ENCODE measurements at regions not wholly inside any gene's neighbourhood (a gene's known extent, or its start where the extent isn't known, plus 50 kb on each side); places are given as distances from the start of the nearest gene placed in this dataset.

DNA sequence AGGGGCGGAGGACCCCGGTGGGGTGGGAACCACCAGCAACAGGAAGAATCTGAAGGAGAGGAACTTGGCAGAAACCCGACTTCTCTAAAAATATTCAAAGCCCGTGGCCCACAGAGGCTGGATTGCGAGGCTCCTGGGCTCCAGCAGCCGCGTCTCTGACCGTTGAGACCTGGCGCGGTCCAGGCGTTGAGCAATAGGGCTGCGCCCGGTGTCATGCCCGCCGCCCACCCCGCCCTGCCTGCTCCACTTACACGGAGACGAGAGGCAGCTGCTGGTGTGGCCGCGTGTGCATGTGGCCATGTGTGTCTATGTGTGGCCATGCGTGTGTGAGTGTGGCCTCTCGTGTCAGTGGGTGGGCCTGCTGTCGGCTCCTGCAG, 83.6 kb downstream of the IRF8 start:
- TF ChIP-seq JUNB (IDR thresholded peaks at IDR 0.05), result no peak
- WGBS (ENCODE audit: missing lambda C conversion rate), result 87% methylated on average over 13 of the region's 23 CpGs
- no peak for ATAC-seq
- Histone ChIP-seq H3K27ac (no peak overlapping the region), H3K4me1 (no peaks in the 10 kb centered on the region), H3K9me3 (no peaks in the 10 kb centered on the region), H3K4me2 (no peak overlapping the region), H3K4me3 (no peak overlapping the region)
- POLR2A ChIA-PET, result no interaction called here
- no peak for FAIRE-seq
- CTCF ChIA-PET, result interaction anchor here (0.8 to 22.7 kb wide), 5 partner anchors 34 to 163 kb away, joined by 3 to 345 read pairs (median 4); no protein-coding TSS in a partner anchor
- DNase-seq (ENCODE audit: low read depth in 1 of 2, low spot score in 1 of 2), result no peak

DNA sequence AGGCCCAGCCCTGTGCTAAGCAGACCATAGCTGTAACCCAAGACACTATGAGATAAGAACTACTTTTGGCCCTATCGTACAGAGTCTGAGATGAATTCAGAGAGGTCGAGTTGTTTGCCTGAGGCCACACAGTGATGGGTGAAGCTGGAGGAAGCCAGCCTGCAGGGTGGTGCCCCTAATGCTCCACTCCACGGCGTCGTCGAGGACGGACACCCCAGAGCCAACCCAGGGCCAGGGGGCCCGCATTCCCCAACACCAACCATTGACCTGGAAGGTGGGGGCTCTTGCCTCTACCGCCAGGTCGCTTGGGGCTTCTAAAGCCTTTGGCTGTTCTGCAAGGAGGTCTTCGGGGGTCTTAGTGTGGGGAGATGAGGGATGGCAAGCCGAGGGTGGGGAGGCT, 84.1 kb downstream of the IRF8 start:
- Histone ChIP-seq H3K4me1 (no peaks in the 10 kb centered on the region), H3K9me3 (no peaks in the 10 kb centered on the region), H3K4me2 (no peak overlapping the region), H3K4me3 (no peak overlapping the region), H3K27ac (no peak overlapping the region)
- CTCF ChIA-PET, result interaction anchor here (0.8 to 22.7 kb wide), 3 partner anchors 58 to 164 kb away, joined by 3 to 345 read pairs (median 4); no protein-coding TSS in a partner anchor
- FAIRE-seq (no peak), DNase-seq (ENCODE audit: low read depth in 1 of 2, low spot score in 1 of 2) (no peak), ATAC-seq (no peak)
- TF ChIP-seq RFX5 (IDR thresholded peaks at IDR 0.05), result no peak
- TF ChIP-seq NR3C1 (IDR thresholded peaks at IDR 0.05), result no peak
- no peak for TF ChIP-seq POLR2AphosphoS2 (conservative IDR thresholded peaks at IDR 0.05; ENCODE audit: low read length)
- no peak for TF ChIP-seq EHF (CRISPR knock-in tag; IDR thresholded peaks at IDR 0.05)
- POLR2A ChIA-PET, result no interaction called here
- WGBS (ENCODE audit: missing lambda C conversion rate), result 45% methylated on average over 10 of the region's 12 CpGs

DNA sequence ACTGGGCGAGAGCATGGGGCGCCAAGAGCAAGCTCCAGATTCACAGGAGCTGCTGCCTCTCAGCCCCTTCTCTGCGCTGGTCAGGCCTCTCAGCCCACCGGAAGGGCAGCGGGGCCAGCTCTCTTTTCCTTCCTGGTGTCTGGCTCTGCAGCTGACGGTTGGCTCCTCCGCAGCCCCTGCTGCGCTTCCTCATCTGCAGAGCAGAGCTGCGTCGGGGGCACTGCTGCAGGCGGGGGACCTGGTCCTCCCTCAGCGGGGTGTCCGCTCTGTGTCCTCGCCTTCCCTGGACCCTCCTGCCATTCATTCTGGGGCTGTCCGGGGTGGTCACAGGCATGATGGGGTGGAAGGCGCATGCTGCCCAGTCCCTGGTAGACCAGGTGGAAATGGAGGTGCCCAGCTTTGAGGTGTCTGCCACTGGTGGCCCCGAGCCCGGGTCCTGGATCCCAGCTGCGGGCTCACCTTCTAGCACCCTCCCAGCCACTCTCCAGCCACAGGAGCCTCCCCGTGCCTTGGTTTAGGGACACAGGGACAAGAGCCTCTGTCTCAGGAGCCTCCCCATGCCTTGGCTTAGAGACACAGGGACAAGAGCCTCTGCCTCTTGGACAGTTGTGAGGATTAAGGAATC, 84.8 kb downstream of the IRF8 start:
- TF ChIP-seq HEYL (CRISPR knock-in tag; IDR thresholded peaks at IDR 0.05) (no peak), BHLHE40 (IDR thresholded peaks at IDR 0.05; ENCODE audit: low read depth, low read length) (no peak), RARB (CRISPR knock-in tag; IDR thresholded peaks at IDR 0.05) (no peak), POLR2AphosphoS2 (conservative IDR thresholded peaks at IDR 0.05; ENCODE audit: low read length) (no peak), EHF (CRISPR knock-in tag; IDR thresholded peaks at IDR 0.05) (no peak), ZSCAN20 (CRISPR knock-in tag; IDR thresholded peaks at IDR 0.05) (no peak), KDM1A (IDR thresholded peaks at IDR 0.05; ENCODE audit: low read depth) (no peak), EHMT2 (IDR thresholded peaks at IDR 0.05; ENCODE audit: low read depth) (no peak), RAD21 (conservative IDR thresholded peaks at IDR 0.05 in 1 of 2, IDR thresholded peaks at IDR 0.05 in 1 of 2) (no peak), FOSB (CRISPR knock-in tag; IDR thresholded peaks at IDR 0.05) (no peak), CEBPB (IDR thresholded peaks at IDR 0.05) (no peak), CBX8 (IDR thresholded peaks at IDR 0.05) (no peak), MAZ (IDR thresholded peaks at IDR 0.05; ENCODE audit: borderline replicate concordance, low read depth, low read length) (no peak), ESRRA (IDR thresholded peaks at IDR 0.05; ENCODE audit: borderline replicate concordance, low read length) (no peak), JUN (IDR thresholded peaks at IDR 0.05) (no peak), HOXB13 (CRISPR knock-in tag; IDR thresholded peaks at IDR 0.05; ENCODE audit: low read depth) (no peak), TP53 (CRISPR knock-in tag; IDR thresholded peaks at IDR 0.05) (no peak)
- TF ChIP-seq, protein P1, sequence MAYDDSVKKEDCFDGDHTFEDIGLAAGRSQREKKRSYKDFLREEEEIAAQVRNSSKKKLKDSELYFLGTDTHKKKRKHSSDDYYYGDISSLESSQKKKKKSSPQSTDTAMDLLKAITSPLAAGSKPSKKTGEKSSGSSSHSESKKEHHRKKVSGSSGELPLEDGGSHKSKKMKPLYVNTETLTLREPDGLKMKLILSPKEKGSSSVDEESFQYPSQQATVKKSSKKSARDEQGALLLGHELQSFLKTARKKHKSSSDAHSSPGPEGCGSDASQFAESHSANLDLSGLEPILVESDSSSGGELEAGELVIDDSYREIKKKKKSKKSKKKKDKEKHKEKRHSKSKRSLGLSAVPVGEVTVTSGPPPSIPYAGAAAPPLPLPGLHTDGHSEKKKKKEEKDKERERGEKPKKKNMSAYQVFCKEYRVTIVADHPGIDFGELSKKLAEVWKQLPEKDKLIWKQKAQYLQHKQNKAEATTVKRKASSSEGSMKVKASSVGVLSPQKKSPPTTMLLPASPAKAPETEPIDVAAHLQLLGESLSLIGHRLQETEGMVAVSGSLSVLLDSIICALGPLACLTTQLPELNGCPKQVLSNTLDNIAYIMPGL (CRISPR knock-in tag; IDR thresholded peaks at IDR 0.05; ENCODE audit: borderline replicate concordance), result no peak
- TF ChIP-seq, protein P2, sequence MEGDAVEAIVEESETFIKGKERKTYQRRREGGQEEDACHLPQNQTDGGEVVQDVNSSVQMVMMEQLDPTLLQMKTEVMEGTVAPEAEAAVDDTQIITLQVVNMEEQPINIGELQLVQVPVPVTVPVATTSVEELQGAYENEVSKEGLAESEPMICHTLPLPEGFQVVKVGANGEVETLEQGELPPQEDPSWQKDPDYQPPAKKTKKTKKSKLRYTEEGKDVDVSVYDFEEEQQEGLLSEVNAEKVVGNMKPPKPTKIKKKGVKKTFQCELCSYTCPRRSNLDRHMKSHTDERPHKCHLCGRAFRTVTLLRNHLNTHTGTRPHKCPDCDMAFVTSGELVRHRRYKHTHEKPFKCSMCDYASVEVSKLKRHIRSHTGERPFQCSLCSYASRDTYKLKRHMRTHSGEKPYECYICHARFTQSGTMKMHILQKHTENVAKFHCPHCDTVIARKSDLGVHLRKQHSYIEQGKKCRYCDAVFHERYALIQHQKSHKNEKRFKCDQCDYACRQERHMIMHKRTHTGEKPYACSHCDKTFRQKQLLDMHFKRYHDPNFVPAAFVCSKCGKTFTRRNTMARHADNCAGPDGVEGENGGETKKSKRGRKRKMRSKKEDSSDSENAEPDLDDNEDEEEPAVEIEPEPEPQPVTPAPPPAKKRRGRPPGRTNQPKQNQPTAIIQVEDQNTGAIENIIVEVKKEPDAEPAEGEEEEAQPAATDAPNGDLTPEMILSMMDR (IDR thresholded peaks at IDR 0.05), result no peak
- FAIRE-seq, result no peak
- no peak for ATAC-seq

More for the DNA sequence above, 84.8 kb downstream of the IRF8 start:
- H3K9me3 ChIP-seq, result no peaks in the 10 kb centered on the region
- no peak overlapping the region for H3K27ac ChIP-seq
- H3K4me3 ChIP-seq, result no peak overlapping the region
- no peaks in the 10 kb centered on the region for H3K4me1 ChIP-seq
- ChIA-PET CTCF (interaction anchor here (22.7 kb wide), 1 partner anchor 165 kb away, joined by 345 read pairs; no protein-coding TSS in a partner anchor), POLR2A (no interaction called here)
- no peak for DNase-seq (ENCODE audit: low read depth in 1 of 2, low spot score in 1 of 2)
- WGBS (ENCODE audit: missing lambda C conversion rate), result 56% methylated on average over 14 of the region's 20 CpGs
- H3K4me2 ChIP-seq, result no peak overlapping the region

Measured in A549 (cell line).